ENCODE measurements at regions not wholly inside any gene's neighbourhood (a gene's known extent, or its start where the extent isn't known, plus 50 kb on each side); places are given as distances from the start of the nearest gene placed in this dataset.

DNA sequence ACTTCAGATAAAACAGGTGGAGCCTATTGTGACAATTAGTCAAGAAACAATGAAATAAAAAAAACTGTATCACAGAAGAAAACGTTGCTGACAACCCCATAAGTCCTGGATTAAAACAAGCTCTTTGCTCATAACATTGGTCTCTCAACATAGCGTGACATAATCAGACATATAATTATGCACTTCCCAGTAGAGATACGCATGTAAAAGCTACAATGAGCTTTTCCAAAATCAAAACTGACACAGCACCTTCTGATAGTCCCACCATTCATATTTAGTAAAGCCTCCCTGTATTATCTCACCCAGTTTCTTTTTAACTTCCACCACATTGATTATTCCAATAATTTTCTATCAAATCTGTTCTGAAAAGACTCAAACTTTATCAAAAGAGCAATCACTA, 372.1 kb upstream of the SMIM31 start:
- no peak overlapping the region for H3K4me3 ChIP-seq (ENCODE audit: low read depth in 1 of 3, low read length in 3 of 3)
- WGBS, result 63% methylated on average over 3 of the region's 3 CpGs
- peaks cover 0 to 10% (median 0%) of the 10 kb centered on the region in 4 donors for H3K27me3 ChIP-seq (ENCODE audit: control insufficient read depth in 4 of 4, insufficient read depth in 4 of 4, low read length in 3 of 4)
- no peaks in the 10 kb centered on the region for H3K36me3 ChIP-seq (ENCODE audit: control insufficient read depth in 4 of 4, insufficient read depth in 3 of 4, low read depth in 1 of 4, low read length in 3 of 4)
- TF ChIP-seq SP1 (IDR thresholded peaks at IDR 0.05) (no peak), NR2F2 (IDR thresholded peaks at IDR 0.05) (no peak), HNF4A (conservative IDR thresholded peaks at IDR 0.05) (no peak), FOXA1 (IDR thresholded peaks at IDR 0.05) (no peak), JUND (IDR thresholded peaks at IDR 0.05) (no peak), YY1 (IDR thresholded peaks at IDR 0.05) (no peak)
- TF ChIP-seq, protein P1, sequence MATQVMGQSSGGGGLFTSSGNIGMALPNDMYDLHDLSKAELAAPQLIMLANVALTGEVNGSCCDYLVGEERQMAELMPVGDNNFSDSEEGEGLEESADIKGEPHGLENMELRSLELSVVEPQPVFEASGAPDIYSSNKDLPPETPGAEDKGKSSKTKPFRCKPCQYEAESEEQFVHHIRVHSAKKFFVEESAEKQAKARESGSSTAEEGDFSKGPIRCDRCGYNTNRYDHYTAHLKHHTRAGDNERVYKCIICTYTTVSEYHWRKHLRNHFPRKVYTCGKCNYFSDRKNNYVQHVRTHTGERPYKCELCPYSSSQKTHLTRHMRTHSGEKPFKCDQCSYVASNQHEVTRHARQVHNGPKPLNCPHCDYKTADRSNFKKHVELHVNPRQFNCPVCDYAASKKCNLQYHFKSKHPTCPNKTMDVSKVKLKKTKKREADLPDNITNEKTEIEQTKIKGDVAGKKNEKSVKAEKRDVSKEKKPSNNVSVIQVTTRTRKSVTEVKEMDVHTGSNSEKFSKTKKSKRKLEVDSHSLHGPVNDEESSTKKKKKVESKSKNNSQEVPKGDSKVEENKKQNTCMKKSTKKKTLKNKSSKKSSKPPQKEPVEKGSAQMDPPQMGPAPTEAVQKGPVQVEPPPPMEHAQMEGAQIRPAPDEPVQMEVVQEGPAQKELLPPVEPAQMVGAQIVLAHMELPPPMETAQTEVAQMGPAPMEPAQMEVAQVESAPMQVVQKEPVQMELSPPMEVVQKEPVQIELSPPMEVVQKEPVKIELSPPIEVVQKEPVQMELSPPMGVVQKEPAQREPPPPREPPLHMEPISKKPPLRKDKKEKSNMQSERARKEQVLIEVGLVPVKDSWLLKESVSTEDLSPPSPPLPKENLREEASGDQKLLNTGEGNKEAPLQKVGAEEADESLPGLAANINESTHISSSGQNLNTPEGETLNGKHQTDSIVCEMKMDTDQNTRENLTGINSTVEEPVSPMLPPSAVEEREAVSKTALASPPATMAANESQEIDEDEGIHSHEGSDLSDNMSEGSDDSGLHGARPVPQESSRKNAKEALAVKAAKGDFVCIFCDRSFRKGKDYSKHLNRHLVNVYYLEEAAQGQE (IDR thresholded peaks at IDR 0.05), result no peak
- TF ChIP-seq, protein P2, sequence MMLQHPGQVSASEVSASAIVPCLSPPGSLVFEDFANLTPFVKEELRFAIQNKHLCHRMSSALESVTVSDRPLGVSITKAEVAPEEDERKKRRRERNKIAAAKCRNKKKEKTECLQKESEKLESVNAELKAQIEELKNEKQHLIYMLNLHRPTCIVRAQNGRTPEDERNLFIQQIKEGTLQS (IDR thresholded peaks at IDR 0.05), result no peak
- TF ChIP-seq, protein P3, sequence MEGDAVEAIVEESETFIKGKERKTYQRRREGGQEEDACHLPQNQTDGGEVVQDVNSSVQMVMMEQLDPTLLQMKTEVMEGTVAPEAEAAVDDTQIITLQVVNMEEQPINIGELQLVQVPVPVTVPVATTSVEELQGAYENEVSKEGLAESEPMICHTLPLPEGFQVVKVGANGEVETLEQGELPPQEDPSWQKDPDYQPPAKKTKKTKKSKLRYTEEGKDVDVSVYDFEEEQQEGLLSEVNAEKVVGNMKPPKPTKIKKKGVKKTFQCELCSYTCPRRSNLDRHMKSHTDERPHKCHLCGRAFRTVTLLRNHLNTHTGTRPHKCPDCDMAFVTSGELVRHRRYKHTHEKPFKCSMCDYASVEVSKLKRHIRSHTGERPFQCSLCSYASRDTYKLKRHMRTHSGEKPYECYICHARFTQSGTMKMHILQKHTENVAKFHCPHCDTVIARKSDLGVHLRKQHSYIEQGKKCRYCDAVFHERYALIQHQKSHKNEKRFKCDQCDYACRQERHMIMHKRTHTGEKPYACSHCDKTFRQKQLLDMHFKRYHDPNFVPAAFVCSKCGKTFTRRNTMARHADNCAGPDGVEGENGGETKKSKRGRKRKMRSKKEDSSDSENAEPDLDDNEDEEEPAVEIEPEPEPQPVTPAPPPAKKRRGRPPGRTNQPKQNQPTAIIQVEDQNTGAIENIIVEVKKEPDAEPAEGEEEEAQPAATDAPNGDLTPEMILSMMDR (IDR thresholded peaks at IDR 0.05; ENCODE audit: low read depth, low read length, missing input control), result no peak
- TF ChIP-seq, protein P4, sequence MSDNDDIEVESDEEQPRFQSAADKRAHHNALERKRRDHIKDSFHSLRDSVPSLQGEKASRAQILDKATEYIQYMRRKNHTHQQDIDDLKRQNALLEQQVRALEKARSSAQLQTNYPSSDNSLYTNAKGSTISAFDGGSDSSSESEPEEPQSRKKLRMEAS (IDR thresholded peaks at IDR 0.05), result no peak
- H3K9me3 ChIP-seq (ENCODE audit: control insufficient read depth in 4 of 4, low read length in 3 of 4), result no peaks in the 10 kb centered on the region
- H3K9ac ChIP-seq (ENCODE audit: low read depth in 1 of 2, low read length in 2 of 2), result no peak overlapping the region
- H3K4me1 ChIP-seq (ENCODE audit: control insufficient read depth in 4 of 4, insufficient read depth in 4 of 4, low read length in 3 of 4), result peaks cover 0 to 7% (median 3%) of the 10 kb centered on the region in 4 donors
- no peak for DNase-seq (ENCODE audit: low spot score)
- H3K27ac ChIP-seq (ENCODE audit: low read depth in 1 of 2, low read length in 2 of 2), result no peak overlapping the region

DNA sequence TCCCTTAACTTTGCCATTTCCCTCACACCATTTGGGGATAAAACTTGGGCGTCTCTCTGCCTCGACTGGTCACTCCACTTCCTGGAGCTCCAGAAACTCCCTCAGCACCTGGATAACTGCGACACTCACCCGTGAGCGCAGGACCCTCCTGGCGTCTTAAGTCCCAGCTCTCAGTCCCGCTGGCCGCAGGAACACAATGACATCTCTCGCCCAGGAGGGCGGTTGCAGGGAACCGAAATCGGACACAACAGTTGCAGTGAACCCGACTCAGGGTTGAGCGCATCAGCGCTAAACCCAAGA, 370.9 kb upstream of the SMIM31 start:
- Histone ChIP-seq H3K9ac (ENCODE audit: low read depth in 1 of 2, low read length in 2 of 2) (no peak overlapping the region), H3K4me3 (ENCODE audit: low read depth in 1 of 3, low read length in 3 of 3) (no peak overlapping the region), H3K27me3 (ENCODE audit: control insufficient read depth in 4 of 4, insufficient read depth in 4 of 4, low read length in 3 of 4) (peaks cover 0 to 10% (median 0%) of the 10 kb centered on the region in 4 donors), H3K9me3 (ENCODE audit: control insufficient read depth in 4 of 4, low read length in 3 of 4) (no peaks in the 10 kb centered on the region), H3K27ac (ENCODE audit: low read depth in 1 of 2, low read length in 2 of 2) (no peak overlapping the region), H3K36me3 (ENCODE audit: control insufficient read depth in 4 of 4, insufficient read depth in 3 of 4, low read depth in 1 of 4, low read length in 3 of 4) (no peaks in the 10 kb centered on the region), H3K4me1 (ENCODE audit: control insufficient read depth in 4 of 4, insufficient read depth in 4 of 4, low read length in 3 of 4) (peaks cover 0 to 7% (median 3%) of the 10 kb centered on the region in 4 donors)
- DNase-seq (ENCODE audit: low spot score), result no peak
- 5% methylated on average over 15 of the region's 15 CpGs for WGBS
- no peak for TF ChIP-seq RAD21 (IDR thresholded peaks at IDR 0.05)
- TF ChIP-seq HNF4A (conservative IDR thresholded peaks at IDR 0.05), result no peak
- TF ChIP-seq, protein P3 (IDR thresholded peaks at IDR 0.05; ENCODE audit: low read depth, low read length, missing input control), result no peak
- no peak for TF ChIP-seq YY1 (IDR thresholded peaks at IDR 0.05)
- TF ChIP-seq EGR1 (IDR thresholded peaks at IDR 0.05; ENCODE audit: low read depth in 2 of 2), result no peak
- TF ChIP-seq, protein P2 (IDR thresholded peaks at IDR 0.05), result no peak
- no peak for TF ChIP-seq FOXA2 (IDR thresholded peaks at IDR 0.05)
- no peak for TF ChIP-seq SP1 (IDR thresholded peaks at IDR 0.05)
- TF ChIP-seq HNF4G (IDR thresholded peaks at IDR 0.05), result no peak
- no peak for TF ChIP-seq JUND (IDR thresholded peaks at IDR 0.05)
- TF ChIP-seq, protein P4 (IDR thresholded peaks at IDR 0.05), result no peak
- TF ChIP-seq, protein P5, sequence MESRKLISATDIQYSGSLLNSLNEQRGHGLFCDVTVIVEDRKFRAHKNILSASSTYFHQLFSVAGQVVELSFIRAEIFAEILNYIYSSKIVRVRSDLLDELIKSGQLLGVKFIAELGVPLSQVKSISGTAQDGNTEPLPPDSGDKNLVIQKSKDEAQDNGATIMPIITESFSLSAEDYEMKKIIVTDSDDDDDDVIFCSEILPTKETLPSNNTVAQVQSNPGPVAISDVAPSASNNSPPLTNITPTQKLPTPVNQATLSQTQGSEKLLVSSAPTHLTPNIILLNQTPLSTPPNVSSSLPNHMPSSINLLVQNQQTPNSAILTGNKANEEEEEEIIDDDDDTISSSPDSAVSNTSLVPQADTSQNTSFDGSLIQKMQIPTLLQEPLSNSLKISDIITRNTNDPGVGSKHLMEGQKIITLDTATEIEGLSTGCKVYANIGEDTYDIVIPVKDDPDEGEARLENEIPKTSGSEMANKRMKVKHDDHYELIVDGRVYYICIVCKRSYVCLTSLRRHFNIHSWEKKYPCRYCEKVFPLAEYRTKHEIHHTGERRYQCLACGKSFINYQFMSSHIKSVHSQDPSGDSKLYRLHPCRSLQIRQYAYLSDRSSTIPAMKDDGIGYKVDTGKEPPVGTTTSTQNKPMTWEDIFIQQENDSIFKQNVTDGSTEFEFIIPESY (IDR thresholded peaks at IDR 0.05), result no peak
- TF ChIP-seq FOXA1 (IDR thresholded peaks at IDR 0.05), result no peak
- TF ChIP-seq, protein P1 (IDR thresholded peaks at IDR 0.05), result no peak
- TF ChIP-seq TAF1 (conservative IDR thresholded peaks at IDR 0.05), result no peak
- TF ChIP-seq RXRA (IDR thresholded peaks at IDR 0.05), result no peak

Measured in liver (tissue), 8 donors.